Lower leg skin (tissue), 4 donors: ENCODE measurements at regions not wholly inside any gene's neighbourhood (a gene's known extent, or its start where the extent isn't known, plus 50 kb on each side); places are given as distances from the start of the nearest gene placed in this dataset.

Source experiments
- DNase-seq, 2 donors: peaks; one replicate each; pipeline ENCODE4 v3.0.0-alpha.2; 2019; ENCODE audit warnings: low spot score in 2 of 2
- H3K4me3 ChIP-seq: fragments of 200-600 bp; sonication (generic); 2 replicates; pipeline ENCODE4 v1.5.1; 2017; ENCODE audit warnings: mild to moderate bottlenecking, low read depth; ENCODE audit not compliant: poor library complexity, severe bottlenecking
- POLR2A ChIP-seq, 2 donors: fragments of 450-650 bp; IDR thresholded peaks; one replicate each; pipeline ENCODE4 v1.6.1; 2016 to 2017; ENCODE audit warnings: antibody characterized with exemption in 2 of 2, mild to moderate bottlenecking in 1 of 2, moderate library complexity in 1 of 2
- WGBS, 2 donors: methylation state at CpG; one replicate each; pipeline ENCODE4 v1.1.5; 2018; 5-methylcytosine and 5-hydroxymethylcytosine counted together
- intact Hi-C: fragments of 100-400 bp; cut with DNase I; formaldehyde crosslinking; loops from one replicate; pipeline ENCODE4 v1.15.0; 2023; ENCODE audit warnings: low total_unique reads
- TF ChIP-seq, protein P1 (sequence below), 3 donors: fragments of 450-650 bp; IDR thresholded peaks; one replicate each; pipeline ENCODE4 v1.5.1; 2016; ENCODE audit warnings: antibody characterized with exemption in 3 of 3, mild to moderate bottlenecking in 3 of 3, moderate library complexity in 2 of 3

GRCh38 chr22:27560781-27561180 lies 240.8 kb downstream of the MN1 start:
- WGBS, 2 donors = 78 to 85% methylated on average over 5 of the region's 5 CpGs
- intact Hi-C loops = no loop called here
- TF ChIP-seq POLR2A (IDR thresholded peaks at IDR 0.05) = no peak
- TF ChIP-seq, protein P1, sequence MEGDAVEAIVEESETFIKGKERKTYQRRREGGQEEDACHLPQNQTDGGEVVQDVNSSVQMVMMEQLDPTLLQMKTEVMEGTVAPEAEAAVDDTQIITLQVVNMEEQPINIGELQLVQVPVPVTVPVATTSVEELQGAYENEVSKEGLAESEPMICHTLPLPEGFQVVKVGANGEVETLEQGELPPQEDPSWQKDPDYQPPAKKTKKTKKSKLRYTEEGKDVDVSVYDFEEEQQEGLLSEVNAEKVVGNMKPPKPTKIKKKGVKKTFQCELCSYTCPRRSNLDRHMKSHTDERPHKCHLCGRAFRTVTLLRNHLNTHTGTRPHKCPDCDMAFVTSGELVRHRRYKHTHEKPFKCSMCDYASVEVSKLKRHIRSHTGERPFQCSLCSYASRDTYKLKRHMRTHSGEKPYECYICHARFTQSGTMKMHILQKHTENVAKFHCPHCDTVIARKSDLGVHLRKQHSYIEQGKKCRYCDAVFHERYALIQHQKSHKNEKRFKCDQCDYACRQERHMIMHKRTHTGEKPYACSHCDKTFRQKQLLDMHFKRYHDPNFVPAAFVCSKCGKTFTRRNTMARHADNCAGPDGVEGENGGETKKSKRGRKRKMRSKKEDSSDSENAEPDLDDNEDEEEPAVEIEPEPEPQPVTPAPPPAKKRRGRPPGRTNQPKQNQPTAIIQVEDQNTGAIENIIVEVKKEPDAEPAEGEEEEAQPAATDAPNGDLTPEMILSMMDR (IDR thresholded peaks at IDR 0.05) = no peak
- H3K4me3 ChIP-seq = no peak overlapping the region
- no peak for DNase-seq

DNA sequence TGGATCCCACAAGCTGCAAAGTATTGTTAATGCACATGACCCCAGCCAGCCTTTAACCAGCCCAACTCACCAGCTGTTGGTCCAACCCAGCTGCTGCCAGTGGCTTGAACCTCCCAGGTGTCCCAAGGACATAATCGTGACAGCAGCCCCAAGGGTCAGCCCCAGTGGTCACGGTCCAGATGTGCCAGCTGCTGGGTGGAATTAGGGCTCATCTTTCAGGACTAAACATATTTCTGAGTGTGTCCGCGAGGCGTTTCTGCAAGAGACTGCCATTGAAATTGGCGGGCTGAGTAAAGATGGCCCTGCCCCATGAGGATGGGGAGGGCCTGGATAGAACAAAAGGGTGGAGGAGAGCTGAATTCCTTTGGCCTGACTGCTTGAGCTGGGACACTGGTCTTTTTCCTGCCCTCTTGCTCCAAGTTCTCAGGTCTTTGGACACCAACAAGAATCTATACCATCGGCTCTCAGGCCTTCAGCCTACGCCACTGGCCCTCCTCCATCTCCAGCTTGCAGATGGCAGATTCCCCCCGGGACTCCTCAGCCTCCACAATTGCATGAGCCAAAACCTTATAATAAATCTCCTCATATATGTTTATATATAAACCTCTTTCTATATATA lies 240.2 kb downstream of the MN1 start:
- DNase-seq = no peak
- WGBS, 2 donors = 69 to 70% methylated on average over 9 of the region's 9 CpGs
- no peak for TF ChIP-seq POLR2A (IDR thresholded peaks at IDR 0.05)
- TF ChIP-seq, protein P1 (IDR thresholded peaks at IDR 0.05) = no peak
- intact Hi-C loops = no loop called here
- H3K4me3 ChIP-seq = no peak overlapping the region

DNA sequence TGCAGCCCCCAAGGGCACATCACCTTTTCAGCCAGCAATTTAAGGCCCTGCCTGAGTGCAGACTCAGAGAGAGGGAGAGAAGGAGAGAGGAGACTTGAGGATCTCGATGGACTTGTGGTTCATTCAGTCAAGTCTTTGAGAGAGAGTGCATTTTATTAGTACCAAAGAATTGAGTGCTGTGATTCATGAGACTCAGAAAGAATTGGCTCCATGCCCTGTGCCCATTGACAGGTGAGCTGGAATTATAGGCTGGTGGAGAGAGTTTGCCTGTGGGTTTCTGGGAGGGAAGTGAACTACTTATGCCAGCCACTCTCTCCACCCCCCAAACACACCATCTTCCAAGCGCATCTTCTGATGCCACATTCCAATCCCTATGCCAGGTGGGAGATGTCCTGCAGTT lies 236.8 kb downstream of the MN1 start:
- H3K4me3 ChIP-seq = no peak overlapping the region
- DNase-seq = no peak
- 69 to 73% methylated on average over 2 of the region's 2 CpGs for WGBS, 2 donors
- TF ChIP-seq, protein P1 (IDR thresholded peaks at IDR 0.05) = no peak
- no peak for TF ChIP-seq POLR2A (IDR thresholded peaks at IDR 0.05)
- intact Hi-C loops = no loop called here

GRCh38 chr22:27566602-27567001 lies 235.0 kb downstream of the MN1 start:
- WGBS, 2 donors = 92 to 97% methylated on average over 9 of the region's 9 CpGs
- no peak for TF ChIP-seq POLR2A (IDR thresholded peaks at IDR 0.05)
- TF ChIP-seq, protein P1 (IDR thresholded peaks at IDR 0.05) = no peak
- no peak for DNase-seq
- H3K4me3 ChIP-seq = no peak overlapping the region
- intact Hi-C loops = no loop called here

DNA sequence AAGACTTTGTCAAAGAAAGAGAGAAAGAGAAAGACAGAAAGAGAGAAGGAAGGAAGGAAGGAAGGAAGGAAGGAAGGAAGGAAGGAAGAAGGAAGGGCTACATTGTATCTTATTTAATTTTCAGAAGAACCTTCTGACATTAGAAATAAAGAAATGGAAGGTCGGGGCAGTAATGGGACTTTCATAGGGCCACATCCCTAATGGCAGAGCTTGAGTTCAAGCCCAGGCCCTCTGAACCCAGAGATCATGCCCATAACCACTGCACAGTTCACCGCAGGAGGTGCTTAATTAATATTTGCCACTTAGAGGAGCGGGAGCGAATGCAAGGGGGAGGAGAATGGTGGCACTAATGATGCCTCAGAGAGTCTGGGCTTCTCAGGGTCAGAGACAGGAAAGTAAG lies 233.3 kb downstream of the MN1 start:
- TF ChIP-seq, protein P1 (IDR thresholded peaks at IDR 0.05) = no peak
- no peak for TF ChIP-seq POLR2A (IDR thresholded peaks at IDR 0.05)
- intact Hi-C loops = no loop called here
- 43 to 95% methylated on average over 4 of the region's 4 CpGs for WGBS, 2 donors
- no peak for DNase-seq
- H3K4me3 ChIP-seq = no peak overlapping the region
